ENCODE measurements at regions not wholly inside any gene's neighbourhood (a gene's known extent, or its start where the extent isn't known, plus 50 kb on each side); places are given as distances from the start of the nearest gene placed in this dataset.
"Not testable (repeated sequence)": the region's sequence is repeated elsewhere in the genome, so short reads cannot be mapped to it uniquely, and the experiment has no call there.

GRCh38 chr13:110807546-110807945 lies 94.0 kb downstream of the ING1 start:
- intact Hi-C loops (cut with DNase I) = no loop called here
- DNase-seq = no peak

- DNase-seq = no peak
- intact Hi-C loops (cut with DNase I) = no loop called here
Measured at GRCh38 chr13:110808138-110808537, 94.6 kb downstream of the ING1 start.

- no peak for DNase-seq
- intact Hi-C loops (cut with DNase I) = loop anchor here (10.0 kb wide), 2 partner anchors 95 to 215 kb away; partner anchors contain the start of gene ING1
Measured at GRCh38 chr13:110809871-110810486, 96.5 kb downstream of the ING1 start.

- DNase-seq = no peak
- intact Hi-C loops (cut with DNase I) = loop anchor here (10.0 kb wide), 2 partner anchors 96 to 216 kb away; partner anchors contain the start of gene ING1
Measured at GRCh38 chr13:110811008-110811720, 97.7 kb downstream of the ING1 start.

- intact Hi-C loops (cut with DNase I) = loop anchor here (10.0 kb wide), 2 partner anchors 97 to 217 kb away; partner anchors contain the start of gene ING1
- no peak for DNase-seq
Measured at GRCh38 chr13:110811771-110812120, 98.2 kb downstream of the ING1 start.

- intact Hi-C loops (cut with DNase I) = loop anchor here (10.0 kb wide), 2 partner anchors 97 to 217 kb away; partner anchors contain the start of gene ING1
- peak in 2 of 42 donors; percentile 12 to 27 for DNase-seq
Measured at GRCh38 chr13:110812121-110812868, 98.8 kb downstream of the ING1 start.

- no peak for DNase-seq
- intact Hi-C loops (cut with DNase I) = loop anchor here (10.0 kb wide), 2 partner anchors 98 to 218 kb away; partner anchors contain the start of gene ING1
Measured at GRCh38 chr13:110812869-110813645, 99.6 kb downstream of the ING1 start.

- DNase-seq = peak in 2 of 42 donors; percentile 3 to 6
- intact Hi-C loops (cut with DNase I) = loop anchor here (10.0 kb wide), 2 partner anchors 99 to 219 kb away; partner anchors contain the start of gene ING1
Measured at GRCh38 chr13:110813646-110814624, 100.4 kb downstream of the ING1 start.

GRCh38 chr13:110815471-110816204 lies 99.2 kb downstream of the ANKRD10 start:
- intact Hi-C loops (cut with DNase I) = loop anchor here (10.0 kb wide), 2 partner anchors 101 to 221 kb away; partner anchors contain the start of gene ING1
- DNase-seq = no peak

- intact Hi-C loops (cut with DNase I) = loop anchor here (10.0 kb wide), 2 partner anchors 102 to 222 kb away; partner anchors contain the start of gene ING1
Measured at GRCh38 chr13:110816500-110816899, 98.4 kb downstream of the ANKRD10 start.

GRCh38 chr13:110817143-110817542 lies 97.7 kb downstream of the ANKRD10 start:
- DNase-seq = no peak
- intact Hi-C loops (cut with DNase I) = loop anchor here (10.0 kb wide), 2 partner anchors 102 to 222 kb away; partner anchors contain the start of gene ING1

More at GRCh38 chr13:110816500-110816899, 98.4 kb downstream of the ANKRD10 start:
- peak in 18 of 42 donors; percentile 15 to 59 (median 36) for DNase-seq

GRCh38 chr13:110818747-110819146 lies 96.1 kb downstream of the ANKRD10 start:
- intact Hi-C loops (cut with DNase I) = loop anchor here (10.0 kb wide), 2 partner anchors 104 to 224 kb away; partner anchors contain the start of gene ING1
- no peak for DNase-seq

- DNase-seq = peak; percentile 54 to 93 (median 82)
Measured at GRCh38 chr13:110819203-110820014, 95.5 kb downstream of the ANKRD10 start.

GRCh38 chr13:110820322-110820721 lies 94.5 kb downstream of the ANKRD10 start:
- no peak for DNase-seq
- intact Hi-C loops (cut with DNase I) = no loop called here

More at GRCh38 chr13:110819203-110820014, 95.5 kb downstream of the ANKRD10 start:
- intact Hi-C loops (cut with DNase I) = loop anchor here (10.0 kb wide), 2 partner anchors 105 to 225 kb away; partner anchors contain the start of gene ING1

GRCh38 chr13:110821837-110822668 lies 92.8 kb downstream of the ANKRD10 start:
- DNase-seq = peak in 1 of 42 donors; percentile 22

More at GRCh38 chr13:110821837-110822668, 92.8 kb downstream of the ANKRD10 start:
- intact Hi-C loops (cut with DNase I) = not testable (repeated sequence)
